GM12865 (cell line): ENCODE measurements at regions not wholly inside any gene's neighbourhood (a gene's known extent, or its start where the extent isn't known, plus 50 kb on each side); places are given as distances from the start of the nearest gene placed in this dataset.
"Not testable (repeated sequence)": the region's sequence is repeated elsewhere in the genome, so short reads cannot be mapped to it uniquely, and the experiment has no call there.

Experiments used
- DNase-seq: peaks from one replicate; pipeline ENCODE4 v3.0.0; 2010; ENCODE audit warnings: low read depth
- H3K4me3 ChIP-seq: 2 replicates; pipeline ENCODE4 v1.5.1; 2011; ENCODE audit warnings: mild to moderate bottlenecking, low read depth, low read length, control low read depth
- TF ChIP-seq, protein P1 (sequence below): IDR thresholded peaks from 2 replicates; pipeline ENCODE4 v1.5.1; 2011; ENCODE audit warnings: low read length, control low read depth, low read depth, inconsistent platforms; ENCODE audit not compliant: insufficient read depth; ENCODE audit errors: missing control alignments

DNA sequence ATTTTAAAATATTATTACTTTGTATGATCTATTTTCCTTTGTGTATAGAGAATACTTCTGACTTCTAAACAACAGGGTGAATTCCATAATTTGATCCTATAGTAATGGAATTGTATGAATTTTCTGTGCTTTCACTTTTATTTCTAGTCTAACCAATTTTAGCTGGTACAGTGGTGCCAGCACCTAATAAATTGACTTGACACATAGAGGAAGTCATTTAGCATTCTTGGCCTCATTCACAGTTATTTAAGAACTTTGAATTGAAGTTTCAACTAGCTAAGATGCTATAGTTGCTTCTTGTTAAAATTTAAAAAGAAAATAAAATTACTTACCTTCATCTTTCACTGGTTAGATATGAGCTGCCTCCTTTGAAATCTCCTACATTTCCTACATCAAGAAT lies 220.4 kb downstream of the CPS1 start:
- H3K4me3 ChIP-seq: no peak overlapping the region
- no peak for DNase-seq
- TF ChIP-seq, protein P1, sequence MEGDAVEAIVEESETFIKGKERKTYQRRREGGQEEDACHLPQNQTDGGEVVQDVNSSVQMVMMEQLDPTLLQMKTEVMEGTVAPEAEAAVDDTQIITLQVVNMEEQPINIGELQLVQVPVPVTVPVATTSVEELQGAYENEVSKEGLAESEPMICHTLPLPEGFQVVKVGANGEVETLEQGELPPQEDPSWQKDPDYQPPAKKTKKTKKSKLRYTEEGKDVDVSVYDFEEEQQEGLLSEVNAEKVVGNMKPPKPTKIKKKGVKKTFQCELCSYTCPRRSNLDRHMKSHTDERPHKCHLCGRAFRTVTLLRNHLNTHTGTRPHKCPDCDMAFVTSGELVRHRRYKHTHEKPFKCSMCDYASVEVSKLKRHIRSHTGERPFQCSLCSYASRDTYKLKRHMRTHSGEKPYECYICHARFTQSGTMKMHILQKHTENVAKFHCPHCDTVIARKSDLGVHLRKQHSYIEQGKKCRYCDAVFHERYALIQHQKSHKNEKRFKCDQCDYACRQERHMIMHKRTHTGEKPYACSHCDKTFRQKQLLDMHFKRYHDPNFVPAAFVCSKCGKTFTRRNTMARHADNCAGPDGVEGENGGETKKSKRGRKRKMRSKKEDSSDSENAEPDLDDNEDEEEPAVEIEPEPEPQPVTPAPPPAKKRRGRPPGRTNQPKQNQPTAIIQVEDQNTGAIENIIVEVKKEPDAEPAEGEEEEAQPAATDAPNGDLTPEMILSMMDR: no peak

DNA sequence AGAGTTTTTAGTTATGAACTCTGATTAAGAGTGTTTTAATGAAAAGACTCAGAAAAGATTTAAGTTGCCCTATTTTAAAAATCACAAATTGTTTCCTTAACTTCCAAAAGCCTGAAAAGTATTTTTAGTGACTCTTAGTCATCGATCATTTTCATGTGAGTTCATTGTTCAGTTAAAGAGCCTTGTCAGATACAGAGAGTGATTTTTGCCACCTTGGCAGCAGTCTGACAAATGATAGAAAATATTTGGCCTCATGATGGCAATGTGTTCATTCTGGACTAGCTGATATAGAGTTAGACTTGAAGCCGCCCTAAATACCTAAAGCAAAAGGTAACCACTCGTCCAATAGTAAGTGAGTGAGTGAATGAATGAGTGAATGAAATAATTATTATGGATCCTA lies 225.8 kb downstream of the CPS1 start:
- no peak for DNase-seq
- TF ChIP-seq, protein P1: no peak
- H3K4me3 ChIP-seq: no peak overlapping the region

DNA sequence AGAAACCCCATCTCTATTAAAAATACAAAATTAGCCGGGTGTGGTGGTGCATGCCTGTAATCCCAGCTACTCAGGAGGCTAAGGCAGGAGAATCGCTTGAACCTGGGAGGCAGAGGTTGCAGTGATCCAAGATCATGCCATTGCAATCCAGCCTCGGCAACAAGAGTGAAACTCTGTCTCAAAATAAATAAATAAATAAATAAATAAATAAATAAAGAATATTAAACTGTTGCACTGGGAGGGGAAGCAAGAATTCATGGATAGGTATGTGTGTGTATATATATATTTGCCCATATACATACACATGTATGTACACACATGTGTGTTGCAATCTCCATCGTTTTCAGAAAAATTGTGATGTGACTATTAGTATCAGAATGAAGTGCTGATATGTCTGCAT lies 231.4 kb downstream of the CPS1 start:
- not testable (repeated sequence) for DNase-seq, H3K4me3 ChIP-seq

DNA sequence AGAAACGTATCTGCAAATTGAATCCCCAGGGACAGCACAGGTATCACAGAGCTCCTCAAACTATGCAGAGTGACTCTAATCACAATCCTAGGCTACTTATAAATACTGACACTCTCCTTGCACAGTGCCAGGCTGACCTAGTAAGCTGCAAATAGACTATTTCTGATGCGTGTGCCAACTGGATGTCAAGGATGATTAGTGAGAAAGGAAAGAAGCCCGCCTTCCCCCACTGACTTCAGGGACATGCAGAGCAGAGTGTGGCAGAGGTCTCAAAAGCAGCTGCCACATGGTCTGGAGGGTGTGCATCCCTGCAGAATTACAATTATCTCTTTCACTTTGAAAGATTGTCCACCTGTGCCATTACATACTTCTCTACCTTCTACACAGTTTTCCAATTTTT lies 235.6 kb downstream of the CPS1 start:
- TF ChIP-seq, protein P1: no peak
- H3K4me3 ChIP-seq: no peak overlapping the region
- no peak for DNase-seq

DNA sequence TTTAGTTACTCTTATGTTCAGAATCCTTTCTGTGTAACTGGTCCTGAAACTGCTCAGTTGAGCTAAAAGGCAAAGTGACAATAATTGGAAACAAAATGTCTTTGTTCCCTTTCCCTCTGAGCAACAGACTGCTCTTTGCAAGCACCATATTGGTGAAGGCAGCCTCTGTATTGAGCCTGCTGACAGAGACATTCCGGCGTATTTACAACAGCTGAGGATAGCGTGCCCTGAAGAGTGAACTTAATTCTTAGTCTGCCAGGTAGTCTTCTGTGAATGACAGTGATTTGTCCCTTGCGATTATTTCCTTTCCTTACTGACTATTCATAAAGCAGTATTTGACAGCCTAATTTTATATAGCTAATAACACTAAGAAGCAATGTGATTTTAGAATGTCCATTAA lies 239.1 kb downstream of the CPS1 start:
- DNase-seq: no peak
- TF ChIP-seq, protein P1: no peak

DNA sequence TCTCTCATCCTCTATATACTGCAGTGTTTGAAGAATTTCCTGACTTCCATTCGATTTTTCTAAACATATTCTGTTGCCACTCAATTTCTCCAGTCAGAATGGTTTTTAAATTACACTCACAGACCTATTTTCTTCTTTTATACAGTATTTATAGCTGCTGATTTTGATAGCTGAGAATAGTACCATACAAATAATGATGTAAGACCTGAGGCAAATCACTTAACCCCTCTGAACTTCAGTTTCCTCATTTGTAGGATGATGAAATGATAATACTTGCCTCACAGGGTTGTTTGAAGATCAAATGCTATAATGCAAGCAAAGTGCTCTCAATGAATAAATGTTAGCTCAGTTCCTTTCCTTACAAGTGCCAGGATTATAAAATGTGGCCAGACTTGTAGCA lies 241.8 kb downstream of the CPS1 start:
- no peak for DNase-seq
- no peak overlapping the region for H3K4me3 ChIP-seq
- TF ChIP-seq, protein P1: no peak

More for the DNA sequence above, 239.1 kb downstream of the CPS1 start:
- no peak overlapping the region for H3K4me3 ChIP-seq

DNA sequence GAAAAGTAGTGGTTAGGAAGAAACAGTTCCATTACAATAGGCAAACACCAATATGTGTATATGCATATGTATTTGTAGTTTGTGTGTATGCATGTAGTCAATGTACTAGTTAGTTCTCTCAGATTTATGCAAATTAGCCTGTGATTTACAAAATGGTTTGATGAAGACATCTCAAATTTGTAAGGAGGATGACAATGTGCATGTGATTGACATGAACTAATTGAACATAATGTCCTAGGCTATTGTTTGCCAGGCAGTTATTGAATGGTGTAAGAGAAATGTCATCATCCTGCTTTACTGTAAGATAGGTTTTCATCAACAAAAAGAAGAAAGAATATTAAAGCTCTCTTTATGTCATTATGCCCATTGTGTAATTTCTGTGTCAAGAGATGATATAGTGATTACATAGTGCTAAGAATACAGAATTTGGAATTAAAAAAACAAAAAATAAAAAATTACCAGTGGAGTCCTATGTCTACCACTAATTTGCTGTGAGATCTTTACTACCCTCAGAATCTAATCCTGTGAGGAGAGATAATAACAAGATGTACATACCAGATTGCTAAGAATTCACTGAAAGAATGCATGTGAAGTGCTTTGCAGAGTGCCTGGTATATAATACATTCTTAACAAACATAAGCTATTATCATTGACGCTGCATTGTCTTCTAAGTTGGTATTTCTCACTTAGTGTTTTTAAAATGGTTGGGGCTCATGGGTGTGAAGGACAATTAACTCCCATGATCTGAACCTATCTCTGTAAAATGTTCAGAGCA lies 258.0 kb downstream of the CPS1 start:
- TF ChIP-seq, protein P1: no peak
- no peak for DNase-seq
- no peak overlapping the region for H3K4me3 ChIP-seq
